ENCODE measurements at regions not wholly inside any gene's neighbourhood (a gene's known extent, or its start where the extent isn't known, plus 50 kb on each side); places are given as distances from the start of the nearest gene placed in this dataset.

- TF ChIP-seq, protein P1, sequence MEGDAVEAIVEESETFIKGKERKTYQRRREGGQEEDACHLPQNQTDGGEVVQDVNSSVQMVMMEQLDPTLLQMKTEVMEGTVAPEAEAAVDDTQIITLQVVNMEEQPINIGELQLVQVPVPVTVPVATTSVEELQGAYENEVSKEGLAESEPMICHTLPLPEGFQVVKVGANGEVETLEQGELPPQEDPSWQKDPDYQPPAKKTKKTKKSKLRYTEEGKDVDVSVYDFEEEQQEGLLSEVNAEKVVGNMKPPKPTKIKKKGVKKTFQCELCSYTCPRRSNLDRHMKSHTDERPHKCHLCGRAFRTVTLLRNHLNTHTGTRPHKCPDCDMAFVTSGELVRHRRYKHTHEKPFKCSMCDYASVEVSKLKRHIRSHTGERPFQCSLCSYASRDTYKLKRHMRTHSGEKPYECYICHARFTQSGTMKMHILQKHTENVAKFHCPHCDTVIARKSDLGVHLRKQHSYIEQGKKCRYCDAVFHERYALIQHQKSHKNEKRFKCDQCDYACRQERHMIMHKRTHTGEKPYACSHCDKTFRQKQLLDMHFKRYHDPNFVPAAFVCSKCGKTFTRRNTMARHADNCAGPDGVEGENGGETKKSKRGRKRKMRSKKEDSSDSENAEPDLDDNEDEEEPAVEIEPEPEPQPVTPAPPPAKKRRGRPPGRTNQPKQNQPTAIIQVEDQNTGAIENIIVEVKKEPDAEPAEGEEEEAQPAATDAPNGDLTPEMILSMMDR (IDR thresholded peaks at IDR 0.05; ENCODE audit: insufficient read depth, low read length, poor library complexity, severe bottlenecking), result no peak
- TF ChIP-seq EZH2phosphoT487 (conservative IDR thresholded peaks at IDR 0.05; ENCODE audit: low read length), result no peak
These were observed 1028.5 kb downstream of the CDH8 start for GRCh38 chr16:61007694-61008093.

Data from SU-DHL-6 (cell line).